NCI-H146 treated with DMSO at 0.1 percent for 48 hours (cell line): ENCODE measurements at regions not wholly inside any gene's neighbourhood (a gene's known extent, or its start where the extent isn't known, plus 50 kb on each side); places are given as distances from the start of the nearest gene placed in this dataset.
"Not testable (repeated sequence)": the region's sequence is repeated elsewhere in the genome, so short reads cannot be mapped to it uniquely, and the experiment has no call there.

Source experiments
- DNase-seq: peaks from one replicate; lab custom pipeline; 2025; ENCODE audit not compliant: unreplicated experiment; lab: John Stamatoyannopoulos, UW

DNA sequence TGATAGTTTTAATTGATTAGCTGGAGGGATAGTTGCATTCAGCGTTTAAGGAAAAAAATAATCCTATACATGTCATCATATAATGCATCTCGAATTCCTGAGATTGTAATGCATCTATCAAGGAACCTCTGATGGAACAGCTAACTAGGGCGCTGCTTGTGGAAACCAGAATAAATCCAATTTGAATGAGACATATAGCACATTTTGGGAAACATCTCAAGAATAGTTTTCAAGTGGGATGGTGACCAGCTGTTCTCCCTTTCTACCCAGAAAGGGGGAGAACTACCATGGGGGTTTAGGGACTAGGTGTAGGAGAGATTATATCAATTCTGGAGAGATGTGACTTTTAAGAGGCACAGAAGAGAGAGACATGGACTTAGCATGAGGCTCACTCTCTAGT, 319.3 kb upstream of the BRINP1 start:
- no peak for DNase-seq

DNA sequence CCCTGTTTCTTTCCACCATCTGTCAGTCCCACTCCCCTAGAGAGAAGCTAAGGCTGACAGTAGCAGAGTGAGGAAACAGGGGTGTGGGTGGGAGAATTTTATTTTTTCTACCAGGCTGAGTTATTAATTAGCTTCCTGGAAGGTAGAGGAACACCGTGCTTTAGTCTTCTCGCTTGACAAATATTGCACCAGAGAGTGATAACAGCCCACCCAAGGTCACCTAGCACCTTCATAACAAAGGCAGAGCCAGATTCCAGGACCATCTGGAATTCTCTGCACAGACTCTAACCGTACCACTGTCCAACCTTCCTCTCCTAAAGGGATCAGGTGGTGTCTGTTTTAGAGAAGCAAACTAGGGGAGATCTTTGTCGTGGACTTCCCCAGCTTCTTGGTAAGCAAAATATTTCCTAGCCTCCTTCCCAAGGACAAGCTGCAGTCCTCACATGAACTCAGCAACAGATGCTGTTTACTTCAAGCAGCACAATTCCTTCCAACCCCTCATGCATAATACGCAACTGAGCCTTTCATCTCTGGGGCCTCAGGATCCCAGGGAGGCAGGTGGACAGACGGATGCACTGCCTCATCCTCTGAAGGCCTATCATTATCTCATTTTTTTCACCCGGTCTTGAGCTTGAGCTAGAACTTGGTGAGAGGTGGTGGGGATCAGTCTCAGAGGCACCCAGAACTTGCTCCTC, 308.7 kb upstream of the BRINP1 start:
- DNase-seq = no peak

DNA sequence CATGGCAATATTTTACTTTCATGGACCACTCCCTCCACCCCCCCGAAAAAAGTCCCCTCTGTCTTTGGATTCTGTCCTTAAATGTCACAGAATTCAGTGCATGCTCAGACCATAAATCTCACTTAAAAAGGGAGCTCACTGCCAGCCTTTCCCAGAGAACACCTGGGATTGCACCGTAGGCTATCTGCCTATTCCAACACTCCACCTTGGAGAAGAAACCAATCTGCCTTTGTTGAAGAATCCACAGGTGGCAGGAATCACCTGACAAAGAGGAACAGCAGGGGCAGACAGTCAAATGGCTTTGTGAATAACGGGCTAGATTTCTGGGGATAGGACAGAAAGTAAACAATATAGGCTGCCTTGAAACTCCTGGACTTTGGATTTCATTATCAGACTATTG, 306.7 kb upstream of the BRINP1 start:
- no peak for DNase-seq

DNA sequence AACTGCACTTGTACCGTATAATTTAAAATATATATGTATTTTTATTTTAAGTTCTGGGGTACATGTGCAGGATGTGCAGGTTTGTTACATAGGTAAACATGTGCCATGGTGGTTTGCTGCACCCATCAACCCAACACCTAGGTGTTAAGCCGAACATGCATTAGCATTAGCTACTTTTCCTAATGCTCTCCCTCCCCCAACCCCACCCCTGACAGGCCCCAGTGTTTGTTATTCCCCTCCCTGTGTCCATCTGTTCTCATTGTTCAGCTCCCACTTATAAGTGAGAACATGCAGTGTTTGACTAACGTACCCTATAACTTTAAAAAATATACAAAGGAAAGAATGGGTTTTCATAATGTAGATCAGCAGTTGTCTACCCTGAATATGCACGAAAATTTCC, 303.5 kb upstream of the BRINP1 start:
- not testable (repeated sequence) for DNase-seq

DNA sequence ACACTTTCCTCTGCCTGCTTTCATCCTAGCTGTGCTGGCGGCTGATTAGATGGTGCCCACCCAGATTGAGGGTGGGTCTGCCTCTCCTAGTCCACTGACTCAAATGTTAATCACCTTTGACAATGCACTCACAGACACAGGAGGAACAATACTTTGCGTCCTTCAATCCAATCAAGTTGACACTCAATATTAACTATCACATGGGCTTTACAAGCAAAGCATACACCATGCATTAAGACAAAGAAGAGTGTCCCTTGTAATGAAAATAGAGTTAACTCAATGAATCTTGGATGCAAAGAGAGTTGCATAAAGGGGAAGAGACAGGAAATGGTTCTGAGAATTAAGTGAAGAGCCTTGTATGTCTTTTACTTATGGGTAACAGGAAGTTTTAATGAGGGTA, 298.7 kb upstream of the BRINP1 start:
- DNase-seq = no peak

DNA sequence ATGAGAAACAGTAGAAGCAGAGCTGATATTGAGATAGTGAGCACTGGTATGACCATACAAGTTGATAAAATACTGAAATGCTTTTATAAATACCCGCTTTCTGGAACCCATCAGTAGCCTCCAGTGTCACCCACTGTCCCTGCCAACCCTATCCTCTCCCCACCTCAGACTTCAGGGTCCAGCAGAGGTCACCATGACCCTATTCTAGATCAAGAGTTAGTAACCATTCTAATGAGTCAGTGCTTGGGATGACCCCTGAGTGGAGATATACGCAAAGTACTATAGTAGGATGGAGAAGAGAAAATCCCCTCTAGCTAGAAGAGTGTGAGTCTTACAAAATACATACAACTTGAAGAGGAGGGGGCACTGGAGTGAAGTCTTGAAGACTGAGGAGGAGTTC, 297.9 kb upstream of the BRINP1 start:
- no peak for DNase-seq

DNA sequence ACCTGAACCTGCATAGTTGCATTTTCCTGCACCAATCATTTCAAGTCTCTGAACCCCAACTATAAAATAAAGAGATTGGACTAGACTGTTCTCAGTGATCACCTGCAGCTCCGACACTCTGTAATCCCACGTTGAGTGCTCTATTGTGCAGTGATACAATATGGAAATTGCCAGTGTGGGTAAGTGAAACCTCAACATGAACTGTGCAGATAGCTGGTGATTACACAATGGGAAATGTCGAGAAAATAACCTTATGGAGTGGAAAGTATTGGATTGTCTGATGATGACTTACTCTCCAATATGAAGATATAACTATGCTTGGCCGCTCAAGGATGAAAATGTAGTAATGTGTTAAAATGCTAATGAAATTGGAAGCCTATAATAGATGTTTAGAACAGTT, 293.1 kb upstream of the BRINP1 start:
- DNase-seq = no peak

DNA sequence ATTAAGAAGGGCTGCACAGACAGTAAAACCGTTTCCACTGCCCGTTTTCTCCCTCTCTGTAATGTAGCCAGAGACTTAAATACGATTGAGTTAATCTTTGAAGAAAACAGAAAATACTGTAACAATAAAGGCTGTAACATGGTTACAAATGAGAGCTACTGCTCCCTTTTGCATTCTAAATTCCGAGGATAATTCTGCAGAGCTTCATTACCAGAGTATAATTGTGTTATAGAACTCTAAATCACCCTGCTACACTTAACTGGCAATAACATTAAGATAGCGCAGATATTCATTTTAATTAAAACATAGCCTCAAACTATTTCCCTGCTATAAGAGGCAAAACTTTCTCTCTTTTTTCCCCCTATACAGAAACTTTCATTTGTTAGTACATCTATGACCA, 283.7 kb upstream of the BRINP1 start:
- DNase-seq = no peak

DNA sequence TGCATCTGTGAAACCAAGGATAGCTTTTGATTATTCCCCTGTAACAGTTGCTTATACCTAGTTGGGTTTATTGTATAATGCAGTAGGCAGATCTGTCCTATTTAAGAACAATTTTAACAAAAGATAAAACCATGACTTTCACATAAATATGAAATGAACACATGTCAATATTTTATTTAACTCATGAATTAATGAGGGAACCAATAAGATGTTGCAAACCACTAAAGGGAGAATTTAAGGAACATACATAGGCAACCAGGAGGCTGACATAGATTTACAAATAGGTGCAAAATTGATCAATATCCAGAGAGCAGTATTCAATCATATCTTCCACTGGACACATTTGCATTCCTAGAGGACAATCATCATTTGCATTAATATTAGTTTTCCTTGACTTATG, 280.0 kb upstream of the BRINP1 start:
- no peak for DNase-seq

DNA sequence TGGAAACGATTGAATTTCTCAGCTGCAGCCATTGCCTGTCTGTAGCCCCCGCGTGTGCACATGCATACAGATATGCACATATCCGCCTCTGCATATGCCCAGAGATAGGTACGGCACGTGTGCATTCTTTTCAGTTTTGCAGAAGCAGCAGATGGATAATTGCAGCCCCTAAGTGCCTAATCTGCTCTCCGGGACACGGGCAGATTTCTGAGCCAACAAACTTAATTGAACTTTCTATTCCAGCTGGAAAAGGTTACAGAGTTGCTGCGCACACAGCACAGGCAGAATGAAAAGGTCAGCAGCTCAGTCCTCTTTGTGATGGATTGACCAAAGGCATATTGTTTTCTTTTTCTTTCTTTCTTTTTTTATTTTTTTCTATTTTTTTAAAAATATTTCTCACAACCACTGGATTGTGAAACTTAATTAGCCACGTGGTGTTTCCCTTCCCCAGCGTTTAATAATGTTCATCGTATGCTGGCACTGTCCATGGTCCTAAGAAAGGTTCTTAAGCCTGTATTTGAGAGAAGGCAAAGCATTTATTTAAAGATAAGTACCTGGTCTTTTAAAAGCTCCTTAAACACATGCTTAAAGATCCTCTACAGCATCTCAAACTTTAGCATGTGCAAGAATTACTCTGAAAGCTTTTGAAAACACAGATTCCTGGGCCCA, 270.2 kb upstream of the BRINP1 start:
- DNase-seq = no peak

DNA sequence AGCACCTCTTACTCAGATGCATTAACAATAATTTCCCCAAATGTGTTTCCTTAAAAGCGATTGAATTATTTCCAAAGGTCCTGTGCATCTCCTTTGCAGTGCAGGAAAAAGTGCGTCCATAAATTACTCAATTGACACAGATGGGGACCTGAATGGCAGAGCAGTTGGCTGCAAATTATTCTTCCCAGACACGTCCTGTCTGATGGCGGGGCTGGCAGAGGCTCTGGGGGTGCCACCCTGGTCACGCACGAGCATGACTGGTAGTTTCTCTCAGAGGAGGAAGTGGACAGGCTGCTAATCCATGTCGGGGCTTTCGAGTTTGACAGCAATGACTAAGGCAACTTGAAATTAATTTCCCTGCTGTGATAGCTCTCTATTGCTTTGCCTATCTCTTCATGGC, 264.8 kb upstream of the BRINP1 start:
- DNase-seq = no peak

DNA sequence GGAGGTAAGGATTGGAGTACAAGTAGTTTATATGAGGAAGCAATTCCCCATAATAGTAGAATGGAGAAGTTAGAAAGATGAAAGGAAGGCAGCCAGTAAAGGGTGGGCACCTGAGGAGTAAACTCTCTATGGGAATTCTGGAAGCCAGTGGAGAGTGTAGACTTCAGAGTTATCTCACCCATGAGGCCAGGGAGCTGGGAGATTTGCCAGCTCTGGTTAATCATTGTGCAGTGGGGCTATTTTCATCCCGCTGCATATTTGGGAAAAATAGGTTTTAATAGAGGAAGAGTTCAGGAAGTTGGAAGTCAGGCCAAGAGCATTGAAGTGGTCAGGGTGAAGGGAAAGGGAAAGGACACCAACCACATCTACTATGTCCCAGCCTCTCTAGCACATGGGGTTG, 242.3 kb upstream of the BRINP1 start:
- no peak for DNase-seq

DNA sequence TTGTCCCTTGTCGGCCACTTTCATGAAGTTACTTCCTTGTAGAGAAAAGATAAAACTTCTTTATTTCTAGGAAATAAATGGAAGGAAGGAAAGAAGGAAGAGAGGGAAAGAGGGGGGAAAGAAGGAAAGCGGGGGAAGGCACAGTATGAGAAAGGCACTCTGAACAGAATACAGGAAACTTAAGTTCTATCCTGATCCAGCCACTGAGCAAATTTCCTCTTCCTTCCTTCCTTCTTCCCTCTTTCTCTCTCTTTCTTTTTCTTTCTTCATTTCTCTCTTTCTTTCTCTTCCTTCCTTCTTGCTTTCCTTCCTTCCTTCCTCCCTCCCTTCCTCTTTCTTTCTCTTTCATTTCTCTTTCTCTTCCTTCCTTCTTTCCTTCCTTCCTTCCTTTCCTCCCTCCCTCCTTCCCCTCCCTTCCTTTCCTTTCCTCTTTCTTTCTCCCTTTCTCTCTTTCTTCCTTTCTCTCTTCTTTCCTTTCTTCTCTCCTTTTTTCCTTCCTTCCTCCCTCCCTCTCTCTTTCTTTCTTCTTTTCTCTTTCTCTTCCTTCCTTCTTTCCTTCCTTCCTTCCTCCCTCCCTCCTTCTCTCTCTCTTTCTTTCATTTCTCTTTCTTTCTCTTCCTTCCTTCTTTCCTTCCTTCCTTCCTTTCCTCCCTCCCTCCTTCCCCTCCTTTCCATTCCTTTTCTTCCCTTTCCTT, 240.2 kb upstream of the BRINP1 start:
- no peak for DNase-seq

DNA sequence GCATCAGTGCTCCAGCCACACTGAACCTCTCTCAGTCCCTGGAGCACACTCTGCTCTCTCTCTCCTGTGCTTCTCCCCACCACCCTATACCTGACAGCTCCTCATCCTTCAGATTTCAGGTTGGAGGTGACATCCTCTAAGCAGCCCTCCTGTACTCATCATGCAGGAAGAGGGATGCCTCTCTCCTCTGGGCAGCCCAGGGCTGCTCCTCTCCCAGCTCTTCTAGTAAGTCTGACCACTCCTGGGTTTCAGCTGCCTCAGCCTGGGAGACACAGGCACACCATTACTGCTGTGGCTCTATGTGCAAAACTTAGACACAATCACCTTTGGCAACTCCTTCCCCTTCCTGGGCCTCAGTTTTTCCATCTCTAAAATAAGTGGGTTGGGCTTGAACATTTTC, 232.4 kb upstream of the BRINP1 start:
- DNase-seq = no peak

DNA sequence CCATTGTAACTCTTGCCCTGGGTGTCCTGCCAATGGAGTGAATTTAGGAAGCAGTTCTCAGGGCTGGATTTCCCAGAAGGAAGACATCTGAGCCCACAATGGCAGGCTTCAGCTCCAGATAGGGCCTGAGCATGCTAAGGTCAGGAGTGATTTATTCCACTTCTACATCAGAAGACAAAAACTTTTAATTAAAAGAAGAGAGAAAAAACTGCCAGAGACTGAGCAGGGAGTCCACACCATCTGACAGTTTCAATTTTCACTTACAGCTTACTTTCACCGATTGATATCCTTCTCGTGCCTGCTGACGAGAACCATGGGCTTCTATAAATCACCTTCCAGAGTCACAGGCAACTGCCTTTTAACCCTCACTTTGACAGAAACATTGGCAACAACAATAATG, 228.3 kb upstream of the BRINP1 start:
- DNase-seq = no peak

DNA sequence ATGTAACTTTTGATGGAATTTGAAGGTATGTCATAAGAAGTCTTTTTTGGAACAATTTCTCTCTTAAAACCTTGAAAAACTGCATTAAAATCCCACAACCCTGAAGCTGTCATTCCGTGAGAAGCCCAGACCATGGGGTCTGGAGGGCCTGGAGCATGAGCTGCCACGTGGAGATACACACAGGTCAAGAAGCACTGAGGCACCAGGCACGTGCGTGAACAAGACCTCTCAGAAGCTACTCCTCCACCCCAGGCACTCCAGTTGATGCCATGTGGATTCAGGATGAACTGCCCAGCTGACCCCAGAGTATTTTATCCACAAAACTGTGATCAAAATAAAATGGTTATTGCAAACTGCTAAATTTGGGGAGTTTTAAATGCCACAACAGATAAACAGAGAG, 227.5 kb upstream of the BRINP1 start:
- DNase-seq = no peak

DNA sequence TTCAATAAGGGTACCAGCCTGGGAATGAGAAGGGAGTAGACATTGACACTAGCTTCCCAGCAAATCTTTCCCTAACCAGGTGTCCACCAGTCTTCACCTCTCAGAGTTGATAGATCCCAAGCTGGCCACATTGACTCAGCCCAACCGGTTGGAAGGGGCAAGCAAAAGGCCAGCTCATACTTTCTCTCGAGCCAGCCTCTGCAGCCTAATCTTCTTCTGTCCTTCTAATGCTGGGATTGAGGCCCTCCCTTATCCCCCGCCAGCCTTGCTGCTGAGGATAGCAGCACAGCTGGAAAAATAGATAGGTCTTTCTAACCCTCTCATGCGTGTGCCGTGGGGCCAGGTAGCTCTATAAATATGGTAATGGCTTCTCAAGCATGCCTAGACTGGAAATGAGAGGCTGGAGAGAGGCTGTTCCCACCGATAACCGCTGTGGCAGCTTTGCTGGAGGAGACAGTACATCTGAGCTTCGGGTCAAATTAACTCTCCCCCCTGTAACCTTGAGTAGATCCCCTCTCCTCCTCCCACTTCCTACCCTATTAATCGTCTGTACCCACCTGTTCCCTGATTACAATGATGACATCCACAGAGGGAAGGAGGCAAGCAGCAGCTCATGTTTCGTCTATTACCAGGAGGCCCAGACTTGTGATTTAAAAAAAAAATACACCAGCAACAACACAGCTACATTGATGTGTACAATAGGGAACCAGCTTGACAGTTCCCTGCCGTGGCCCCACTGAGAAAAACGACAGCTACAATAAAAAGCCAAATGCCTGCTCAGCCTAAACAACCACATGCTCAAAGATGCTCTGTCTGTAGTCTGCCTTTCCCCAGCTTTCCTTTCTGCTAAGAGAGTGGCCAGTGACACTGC, 219.9 kb upstream of the BRINP1 start:
- DNase-seq = no peak

DNA sequence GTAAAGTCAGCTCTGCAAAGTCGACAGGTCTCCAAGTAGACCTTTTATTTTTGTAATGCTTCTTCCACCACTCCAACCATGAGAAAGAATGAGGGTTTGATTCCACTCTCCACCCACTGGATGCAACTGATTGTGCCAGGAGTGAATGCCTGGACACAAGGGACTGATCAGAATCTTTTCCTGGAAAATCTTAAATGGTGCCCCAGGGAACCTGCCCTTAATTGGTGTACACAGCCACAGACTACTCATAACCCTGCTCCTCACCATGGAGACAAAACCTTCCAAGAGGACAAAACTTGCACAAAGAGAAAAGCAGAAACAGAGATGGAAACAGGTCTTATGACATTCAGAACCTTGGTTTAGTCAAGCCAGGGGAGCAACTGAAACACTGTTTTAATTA, 208.6 kb upstream of the BRINP1 start:
- no peak for DNase-seq

DNA sequence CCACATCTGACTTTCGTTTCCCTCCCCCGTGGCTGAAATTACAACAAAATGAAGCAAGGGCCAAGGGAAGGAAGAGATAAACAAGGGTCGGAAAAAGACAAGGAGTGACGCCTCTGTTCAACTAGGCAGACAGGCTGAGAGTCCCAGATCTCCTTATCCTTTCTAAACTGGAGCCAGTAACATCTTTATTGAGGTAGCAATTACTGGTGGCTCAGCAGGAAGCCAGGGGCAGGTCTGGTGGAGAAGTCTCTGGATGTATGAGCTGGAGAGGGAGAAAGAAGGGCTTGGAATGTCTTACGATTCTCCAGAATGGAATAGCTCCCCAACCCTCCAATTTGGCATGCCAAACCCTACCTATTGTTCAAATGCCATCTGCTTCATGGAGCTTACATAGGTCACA, 190.8 kb upstream of the BRINP1 start:
- no peak for DNase-seq

DNA sequence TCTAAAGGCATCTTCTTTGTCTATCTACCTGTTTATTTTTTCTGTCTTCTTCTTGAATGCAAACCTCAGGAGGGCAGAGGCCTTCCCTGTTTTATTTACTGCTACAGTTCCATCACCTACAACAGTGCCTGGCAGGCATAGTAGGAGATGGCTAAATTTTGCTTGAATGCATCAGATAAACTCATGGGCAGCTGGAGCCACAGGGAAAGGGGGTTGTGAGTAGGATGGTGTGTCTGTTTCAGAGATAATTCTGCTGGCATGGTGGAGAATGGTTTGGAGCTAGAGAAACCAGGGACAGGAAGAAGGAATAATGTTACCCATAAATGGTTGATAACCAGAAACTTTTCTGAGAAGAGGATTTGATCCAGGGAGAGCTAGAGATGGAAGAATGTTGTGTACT, 189.8 kb upstream of the BRINP1 start:
- no peak for DNase-seq

DNA sequence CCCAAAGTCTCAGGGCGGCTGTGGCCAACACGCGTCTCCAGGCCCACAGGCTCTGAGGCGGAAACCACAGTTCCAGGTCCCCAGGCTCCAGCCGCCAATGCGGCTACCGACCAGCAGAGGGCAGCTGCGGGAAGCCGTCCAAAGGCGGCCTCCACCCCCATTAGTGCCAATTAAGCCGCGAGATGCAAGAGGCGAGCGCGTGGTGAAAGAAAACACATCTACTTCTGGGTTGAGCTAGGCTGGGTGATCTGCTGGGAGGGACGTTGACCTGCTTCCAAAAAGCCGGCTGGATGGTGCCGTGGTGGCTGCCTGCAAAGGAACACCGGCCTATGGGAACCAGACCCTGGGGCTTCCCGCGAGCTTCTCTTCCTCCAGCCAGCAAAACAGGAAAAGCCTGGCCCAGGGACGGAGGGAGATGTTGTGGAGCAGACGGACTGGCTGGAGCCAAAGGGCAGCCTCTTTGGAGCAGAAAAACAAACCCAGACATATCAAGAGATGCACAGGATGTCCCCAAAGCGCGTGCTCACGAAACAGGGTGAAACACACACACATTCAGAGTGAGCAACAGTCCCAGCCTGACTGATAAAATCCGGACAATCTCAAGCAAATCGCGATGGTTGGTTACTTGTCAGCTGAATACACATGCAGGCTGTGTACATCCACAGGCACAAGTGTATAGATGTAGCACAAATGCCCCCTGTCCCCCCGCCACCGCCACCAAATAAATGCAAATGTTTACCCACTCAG, 187.1 kb upstream of the BRINP1 start:
- peak; percentile 5 for DNase-seq
